Esophagus squamous epithelium (tissue), 5 donors: ENCODE measurements at regions not wholly inside any gene's neighbourhood (a gene's known extent, or its start where the extent isn't known, plus 50 kb on each side); places are given as distances from the start of the nearest gene placed in this dataset.

ENCODE experiments used
- DNase-seq: peaks from one replicate; lab custom pipeline; 2025; lab: John Stamatoyannopoulos, UW
- H3K27ac ChIP-seq, 4 donors: fragments of 200-600 bp; sonication (generic); one replicate each; pipeline ENCODE4 v1.5.1; 2016 to 2019; ENCODE audit warnings: mild to moderate bottlenecking in 1 of 4
- H3K27me3 ChIP-seq, 4 donors: fragments of 200-600 bp; sonication (generic); 1 replicate in 3 of 4; 2 replicates in 1 of 4; pipeline versions ENCODE4 v1.5.1 to v1.6.0; 2017 to 2021; ENCODE audit warnings: antibody characterized with exemption in 1 of 4
- H3K36me3 ChIP-seq, 3 donors: fragments of 200-600 bp; sonication (generic); one replicate each; pipeline ENCODE4 v1.5.1; 2016 to 2019
- H3K4me1 ChIP-seq, 3 donors: fragments of 200-600 bp; sonication (generic); one replicate each; pipeline ENCODE4 v1.5.1; 2017 to 2019
- H3K4me3 ChIP-seq, 4 donors: fragments of 200-600 bp; sonication (generic); 1 replicate in 3 of 4; 2 replicates in 1 of 4; pipeline ENCODE4 v1.5.1; 2016 to 2019; ENCODE audit warnings: mild to moderate bottlenecking in 2 of 4, moderate library complexity in 1 of 4
- H3K9me3 ChIP-seq, 3 donors: fragments of 200-600 bp; sonication (generic); one replicate each; pipeline ENCODE4 v1.5.1; 2016 to 2019
- CTCF ChIP-seq, 6 experiments: fragments of 450-650 bp in 4 of 6; fragments of 200-600 bp in 2 of 6; sonication (generic) in 2 of 6; IDR thresholded peaks; one replicate each; pipeline ENCODE4 v1.5.1; 2016 to 2019; ENCODE audit warnings: antibody characterized with exemption in 6 of 6, mild to moderate bottlenecking in 4 of 6, moderate library complexity in 4 of 6
- POLR2A ChIP-seq, 4 donors: fragments of 450-650 bp; IDR thresholded peaks; one replicate each; pipeline ENCODE4 v1.6.1; 2017; ENCODE audit warnings: antibody characterized with exemption in 4 of 4, mild to moderate bottlenecking in 4 of 4, moderate library complexity in 3 of 4
- WGBS, 2 donors: methylation state at CpG; one replicate each; pipeline ENCODE4 v1.1.5; 2018; 5-methylcytosine and 5-hydroxymethylcytosine counted together
- intact Hi-C: fragments of 100-400 bp; cut with DNase I; formaldehyde crosslinking; loops from one replicate; pipeline ENCODE4 v1.15.0; 2022
- donor health status: DM: yes; HTN: yes; CAD: no.

- intact Hi-C loops: no loop called here
- Histone ChIP-seq H3K9me3 (peaks cover 0 to 1% (median 0%) of the 10 kb centered on the region in 3 donors), H3K4me1 (no peaks in the 10 kb centered on the region), H3K4me3 (no peak overlapping the region), H3K27me3 (no peaks in the 10 kb centered on the region), H3K27ac (no peak overlapping the region), H3K36me3 (no peaks in the 10 kb centered on the region)
- 74 to 84% methylated on average over 1 of the region's 1 CpG for WGBS, 2 donors
- TF ChIP-seq CTCF (IDR thresholded peaks at IDR 0.05): no peak
- no peak for TF ChIP-seq POLR2A (IDR thresholded peaks at IDR 0.05)
- DNase-seq: no peak
Measured at GRCh38 chr3:144660186-144660585, 688.6 kb downstream of the DIPK2A start.

- Histone ChIP-seq H3K36me3 (no peaks in the 10 kb centered on the region), H3K9me3 (peaks cover 0 to 9% (median 6%) of the 10 kb centered on the region in 3 donors), H3K4me3 (no peak overlapping the region), H3K27ac (no peak overlapping the region), H3K27me3 (no peaks in the 10 kb centered on the region), H3K4me1 (no peaks in the 10 kb centered on the region)
- WGBS, 2 donors: 71 to 76% methylated on average over 2 to 3 of the region's 3 CpGs
- TF ChIP-seq CTCF (IDR thresholded peaks at IDR 0.05) (no peak), POLR2A (IDR thresholded peaks at IDR 0.05) (no peak)
- intact Hi-C loops: no loop called here
- no peak for DNase-seq
Measured at GRCh38 chr3:144662729-144663128, 691.1 kb downstream of the DIPK2A start.

GRCh38 chr3:144663456-144664436, 692.1 kb downstream of the DIPK2A start:
- no peak overlapping the region for H3K27ac ChIP-seq
- no peak for TF ChIP-seq CTCF (IDR thresholded peaks at IDR 0.05)
- TF ChIP-seq POLR2A (IDR thresholded peaks at IDR 0.05): no peak

GRCh38 chr3:144665567-144666053, 694.0 kb downstream of the DIPK2A start:
- no peak for DNase-seq
- WGBS, 2 donors: 50 to 56% methylated on average over 1 of the region's 1 CpG
- peaks cover 0 to 9% (median 6%) of the 10 kb centered on the region in 3 donors for H3K9me3 ChIP-seq
- no peak overlapping the region for H3K4me3 ChIP-seq
- intact Hi-C loops: no loop called here
- no peak for TF ChIP-seq POLR2A (IDR thresholded peaks at IDR 0.05)
- no peak for TF ChIP-seq CTCF (IDR thresholded peaks at IDR 0.05)
- H3K27ac ChIP-seq: no peak overlapping the region
- H3K27me3 ChIP-seq: no peaks in the 10 kb centered on the region
- no peaks in the 10 kb centered on the region for H3K4me1 ChIP-seq
- no peaks in the 10 kb centered on the region for H3K36me3 ChIP-seq

More at GRCh38 chr3:144663456-144664436, 692.1 kb downstream of the DIPK2A start:
- Histone ChIP-seq H3K36me3 (no peaks in the 10 kb centered on the region), H3K27me3 (no peaks in the 10 kb centered on the region), H3K4me3 (no peak overlapping the region), H3K4me1 (no peaks in the 10 kb centered on the region), H3K9me3 (peaks cover 0 to 9% (median 6%) of the 10 kb centered on the region in 3 donors)
- intact Hi-C loops: no loop called here
- WGBS, 2 donors: 72 to 74% methylated on average over 6 of the region's 6 CpGs
- DNase-seq: no peak

GRCh38 chr3:144670571-144670970, 698.9 kb downstream of the DIPK2A start:
- no peak for DNase-seq
- Histone ChIP-seq H3K36me3 (no peaks in the 10 kb centered on the region), H3K4me1 (no peaks in the 10 kb centered on the region), H3K27me3 (no peaks in the 10 kb centered on the region), H3K27ac (no peak overlapping the region), H3K4me3 (no peak overlapping the region), H3K9me3 (peaks cover 0 to 4% (median 4%) of the 10 kb centered on the region in 3 donors)
- intact Hi-C loops: no loop called here
- 90 to 92% methylated on average over 3 of the region's 3 CpGs for WGBS, 2 donors
- TF ChIP-seq CTCF (IDR thresholded peaks at IDR 0.05) (no peak), POLR2A (IDR thresholded peaks at IDR 0.05) (no peak)
